ENCODE measurements at regions not wholly inside any gene's neighbourhood (a gene's known extent, or its start where the extent isn't known, plus 50 kb on each side); places are given as distances from the start of the nearest gene placed in this dataset.
A peak's percentile ranks its signal among the peaks of the same experiment; 100 is the strongest.

GRCh38 chr3:115359536-115359935 lies 212.4 kb upstream of the ZBTB20 start:
- no peak overlapping the region for H3K27ac ChIP-seq (ENCODE audit: extremely low read length, insufficient read depth, low read length)
- CTCF ChIA-PET (ENCODE audit: low intra/inter-chr PET ratio, low total read pairs) = no interaction called here
- intact Hi-C loops (cut with micrococcal nuclease; ENCODE audit: unreplicated experiment) (no loop called here), in situ Hi-C loops (cut with HindIII; ENCODE audit: extremely low pct_ligation_motif_present, low pct_unique_long_range_greater_than_20kb) (no loop called here)
- POLR2A ChIA-PET = no interaction called here
- H3K4me1 ChIP-seq (ENCODE audit: insufficient read depth, low read length) = no peaks in the 10 kb centered on the region
- DNase-seq (ENCODE audit: low spot score) = no peak
- H3K79me2 ChIP-seq (ENCODE audit: insufficient read depth, low read length) = no peaks in the 10 kb centered on the region
- 0% methylated on average over 2 of the region's 2 CpGs for WGBS (ENCODE audit: low lambda C conversion rate)
- peak overlapping the region; percentile 34 for H3K4me2 ChIP-seq (ENCODE audit: low read depth, low read length)
- H3K9me3 ChIP-seq (ENCODE audit: low read length) = no peaks in the 10 kb centered on the region
- H2AFZ ChIP-seq (ENCODE audit: low read length) = no peak overlapping the region
- ATAC-seq = no peak; the same call in 2 of the 3 replicates
- no TSS peak for BruUV-seq (replicated peaks)
- H3K4me3 ChIP-seq (replicated peaks in 1 of 3; ENCODE audit: insufficient read depth in 1 of 3, low read depth in 2 of 3, low read length in 3 of 3) = peak overlapping the region in 1 of 3 experiments; percentile 13; a peak in 1 of 6 replicates
- H4K20me1 ChIP-seq (ENCODE audit: insufficient read depth, low read length) = no peaks in the 10 kb centered on the region
- no peak for FAIRE-seq
- H3K27me3 ChIP-seq (ENCODE audit: control insufficient read depth in 1 of 2, insufficient read depth in 2 of 2, low read length in 2 of 2) = no peaks in the 10 kb centered on the region
- TF ChIP-seq, protein P1, sequence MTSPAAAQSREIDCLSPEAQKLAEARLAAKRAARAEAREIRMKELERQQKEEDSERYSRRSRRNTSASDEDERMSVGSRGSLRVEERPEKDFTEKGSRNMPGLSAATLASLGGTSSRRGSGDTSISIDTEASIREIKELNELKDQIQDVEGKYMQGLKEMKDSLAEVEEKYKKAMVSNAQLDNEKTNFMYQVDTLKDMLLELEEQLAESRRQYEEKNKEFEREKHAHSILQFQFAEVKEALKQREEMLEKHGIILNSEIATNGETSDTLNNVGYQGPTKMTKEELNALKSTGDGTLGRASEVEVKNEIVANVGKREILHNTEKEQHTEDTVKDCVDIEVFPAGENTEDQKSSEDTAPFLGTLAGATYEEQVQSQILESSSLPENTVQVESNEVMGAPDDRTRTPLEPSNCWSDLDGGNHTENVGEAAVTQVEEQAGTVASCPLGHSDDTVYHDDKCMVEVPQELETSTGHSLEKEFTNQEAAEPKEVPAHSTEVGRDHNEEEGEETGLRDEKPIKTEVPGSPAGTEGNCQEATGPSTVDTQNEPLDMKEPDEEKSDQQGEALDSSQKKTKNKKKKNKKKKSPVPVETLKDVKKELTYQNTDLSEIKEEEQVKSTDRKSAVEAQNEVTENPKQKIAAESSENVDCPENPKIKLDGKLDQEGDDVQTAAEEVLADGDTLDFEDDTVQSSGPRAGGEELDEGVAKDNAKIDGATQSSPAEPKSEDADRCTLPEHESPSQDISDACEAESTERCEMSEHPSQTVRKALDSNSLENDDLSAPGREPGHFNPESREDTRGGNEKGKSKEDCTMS (CRISPR knock-in tag; conservative IDR thresholded peaks at IDR 0.05) = no peak
- TF ChIP-seq, protein P2, sequence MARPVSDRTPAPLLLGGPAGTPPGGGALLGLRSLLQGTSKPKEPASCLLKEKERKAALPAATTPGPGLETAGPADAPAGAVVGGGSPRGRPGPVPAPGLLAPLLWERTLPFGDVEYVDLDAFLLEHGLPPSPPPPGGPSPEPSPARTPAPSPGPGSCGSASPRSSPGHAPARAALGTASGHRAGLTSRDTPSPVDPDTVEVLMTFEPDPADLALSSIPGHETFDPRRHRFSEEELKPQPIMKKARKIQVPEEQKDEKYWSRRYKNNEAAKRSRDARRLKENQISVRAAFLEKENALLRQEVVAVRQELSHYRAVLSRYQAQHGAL (CRISPR knock-in tag; IDR thresholded peaks at IDR 0.05; ENCODE audit: not compliant biosample characterization) = no peak
- no peak for TF ChIP-seq HNRNPUL1 (IDR thresholded peaks at IDR 0.05; ENCODE audit: low read depth, low read length)
- no peak for TF ChIP-seq IKZF1 (IDR thresholded peaks at IDR 0.05)
- no peak for TF ChIP-seq KIAA2018 (CRISPR knock-in tag; IDR thresholded peaks at IDR 0.05; ENCODE audit: borderline replicate concordance)
- TF ChIP-seq SAP130 (CRISPR knock-in tag; IDR thresholded peaks at IDR 0.05; ENCODE audit: low read depth) = no peak
- no peak for TF ChIP-seq TERF1 (CRISPR knock-in tag; IDR thresholded peaks at IDR 0.05)
- no peak for TF ChIP-seq ZNF136 (CRISPR knock-in tag; IDR thresholded peaks at IDR 0.05; ENCODE audit: low read depth)
- no peak for TF ChIP-seq FOSL2 (CRISPR knock-in tag; IDR thresholded peaks at IDR 0.05)
- no peak for TF ChIP-seq TBX3 (IDR thresholded peaks at IDR 0.05; ENCODE audit: borderline replicate concordance)
- no peak for TF ChIP-seq TEAD2 (CRISPR knock-in tag; IDR thresholded peaks at IDR 0.05)
- TF ChIP-seq ZNF546 (CRISPR knock-in tag; conservative IDR thresholded peaks at IDR 0.05) = no peak
- TF ChIP-seq ZBTB8A (CRISPR knock-in tag; IDR thresholded peaks at IDR 0.05; ENCODE audit: borderline replicate concordance, low read depth) = no peak
- no peak overlapping the region for H3K9ac ChIP-seq (ENCODE audit: insufficient read depth, low read depth, low read length)
- H3K36me3 ChIP-seq (replicated peaks in 1 of 2; ENCODE audit: control insufficient read depth in 1 of 2, insufficient read depth in 2 of 2, low read length in 2 of 2) = no peaks in the 10 kb centered on the region

Measured in HepG2 (cell line).